GM18502 (cell line): ENCODE measurements at regions not wholly inside any gene's neighbourhood (a gene's known extent, or its start where the extent isn't known, plus 50 kb on each side); places are given as distances from the start of the nearest gene placed in this dataset.
"Not testable (repeated sequence)": the region's sequence is repeated elsewhere in the genome, so short reads cannot be mapped to it uniquely, and the experiment has no call there.

Source experiments
- ATAC-seq: cut with Tn5 transposase; IDR thresholded peaks from one replicate; pipeline ENCODE4 v1.9.1; 2021; ENCODE audit warnings: mild to moderate bottlenecking; ENCODE audit not compliant: unreplicated experiment, poor library complexity

- no peak for ATAC-seq
These were observed 172.2 kb upstream of the POU1F1 start for GRCh38 chr3:87448558-87448957.

- ATAC-seq, result no peak
These were observed 170.5 kb upstream of the POU1F1 start for GRCh38 chr3:87446849-87447387.

GRCh38 chr3:87442470-87442869 lies 166.1 kb upstream of the POU1F1 start:
- ATAC-seq, result no peak

- ATAC-seq, result no peak
These were observed 161.4 kb upstream of the POU1F1 start for GRCh38 chr3:87437765-87438164.

- ATAC-seq, result no peak
These were observed 160.6 kb upstream of the POU1F1 start for GRCh38 chr3:87436781-87437543.

- ATAC-seq, result no peak
These were observed 159.7 kb upstream of the POU1F1 start for GRCh38 chr3:87435926-87436620.

- not testable (repeated sequence) for ATAC-seq
These were observed 157.1 kb upstream of the POU1F1 start for GRCh38 chr3:87433445-87433844.

GRCh38 chr3:87426918-87427317 lies 150.5 kb upstream of the POU1F1 start:
- no peak for ATAC-seq

- ATAC-seq, result no peak
These were observed 148.7 kb upstream of the POU1F1 start for GRCh38 chr3:87425056-87425455.

- no peak for ATAC-seq
These were observed 147.0 kb upstream of the POU1F1 start for GRCh38 chr3:87423336-87423735.

GRCh38 chr3:87422333-87422732 lies 145.9 kb upstream of the POU1F1 start:
- ATAC-seq, result no peak

- no peak for ATAC-seq
These were observed 143.8 kb upstream of the POU1F1 start for GRCh38 chr3:87420171-87420570.

- ATAC-seq, result no peak
These were observed 137.9 kb upstream of the POU1F1 start for GRCh38 chr3:87414271-87414670.

- ATAC-seq, result no peak
These were observed 137.4 kb upstream of the POU1F1 start for GRCh38 chr3:87413814-87414213.

- no peak for ATAC-seq
These were observed 133.7 kb upstream of the POU1F1 start for GRCh38 chr3:87410110-87410509.

GRCh38 chr3:87398168-87398801 lies 121.9 kb upstream of the POU1F1 start:
- ATAC-seq, result no peak

- ATAC-seq, result no peak
These were observed 120.8 kb upstream of the POU1F1 start for GRCh38 chr3:87397211-87397610.

GRCh38 chr3:87390821-87391220 lies 114.4 kb upstream of the POU1F1 start:
- no peak for ATAC-seq

GRCh38 chr3:87390353-87390752 lies 114.0 kb upstream of the POU1F1 start:
- no peak for ATAC-seq

GRCh38 chr3:87375231-87375682 lies 98.9 kb upstream of the POU1F1 start:
- ATAC-seq, result no peak

GRCh38 chr3:87370007-87370406 lies 93.6 kb upstream of the POU1F1 start:
- no peak for ATAC-seq
